ENCODE measurements at regions not wholly inside any gene's neighbourhood (a gene's known extent, or its start where the extent isn't known, plus 50 kb on each side); places are given as distances from the start of the nearest gene placed in this dataset.
"Not testable (repeated sequence)": the region's sequence is repeated elsewhere in the genome, so short reads cannot be mapped to it uniquely, and the experiment has no call there.

- H3K27ac Mint-ChIP-seq, H3K9me3 Mint-ChIP-seq, H3K27me3 Mint-ChIP-seq, H3K4me1 Mint-ChIP-seq, H3K4me3 Mint-ChIP-seq, CTCF ChIA-PET, H3K36me3 Mint-ChIP-seq, DNase-seq: not testable (repeated sequence)
Measured at GRCh38 chr1:120582135-120582534, 141.6 kb upstream of the NBPF26 start.

GRCh38 chr1:120586053-120586452 is 137.7 kb upstream of the NBPF26 start:
- H3K4me3 Mint-ChIP-seq, H3K27ac Mint-ChIP-seq, DNase-seq, CTCF ChIA-PET, H3K9me3 Mint-ChIP-seq, H3K4me1 Mint-ChIP-seq, H3K27me3 Mint-ChIP-seq, H3K36me3 Mint-ChIP-seq: not testable (repeated sequence)

GRCh38 chr1:120588811-120589210 is 134.9 kb upstream of the NBPF26 start:
- H3K9me3 Mint-ChIP-seq, DNase-seq, H3K36me3 Mint-ChIP-seq, H3K27ac Mint-ChIP-seq, H3K4me1 Mint-ChIP-seq, CTCF ChIA-PET, H3K27me3 Mint-ChIP-seq, H3K4me3 Mint-ChIP-seq: not testable (repeated sequence)

DNA sequence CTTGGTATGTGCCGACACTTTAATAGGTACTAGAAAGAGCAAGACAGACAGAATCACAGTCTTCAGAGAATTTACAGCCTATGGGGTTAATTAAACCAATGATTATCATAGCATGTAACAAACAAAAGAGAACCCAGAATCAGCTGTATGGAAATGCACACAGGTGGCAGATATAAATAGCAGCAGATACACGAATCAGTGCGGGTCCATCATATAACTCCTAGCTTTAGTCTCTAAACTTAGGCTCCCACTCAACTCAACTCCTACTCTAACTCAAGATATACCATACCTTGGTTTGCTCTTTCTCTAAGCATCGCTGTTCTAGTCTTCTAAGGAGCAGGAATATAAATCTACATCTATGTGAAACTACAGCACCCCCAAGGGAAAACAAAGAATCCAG is 132.0 kb upstream of the NBPF26 start:
- CTCF ChIA-PET, DNase-seq, H3K4me3 Mint-ChIP-seq, H3K27me3 Mint-ChIP-seq, H3K27ac Mint-ChIP-seq, H3K9me3 Mint-ChIP-seq, H3K36me3 Mint-ChIP-seq, H3K4me1 Mint-ChIP-seq: not testable (repeated sequence)

GRCh38 chr1:120592943-120593342 is 130.8 kb upstream of the NBPF26 start:
- H3K4me1 Mint-ChIP-seq, H3K4me3 Mint-ChIP-seq, H3K27ac Mint-ChIP-seq, H3K9me3 Mint-ChIP-seq, DNase-seq, H3K36me3 Mint-ChIP-seq, H3K27me3 Mint-ChIP-seq, CTCF ChIA-PET: not testable (repeated sequence)

- H3K4me3 Mint-ChIP-seq, DNase-seq, H3K36me3 Mint-ChIP-seq, H3K27ac Mint-ChIP-seq, H3K27me3 Mint-ChIP-seq, CTCF ChIA-PET, H3K9me3 Mint-ChIP-seq, H3K4me1 Mint-ChIP-seq: not testable (repeated sequence)
Measured at GRCh38 chr1:120593648-120594047, 130.1 kb upstream of the NBPF26 start.

DNA sequence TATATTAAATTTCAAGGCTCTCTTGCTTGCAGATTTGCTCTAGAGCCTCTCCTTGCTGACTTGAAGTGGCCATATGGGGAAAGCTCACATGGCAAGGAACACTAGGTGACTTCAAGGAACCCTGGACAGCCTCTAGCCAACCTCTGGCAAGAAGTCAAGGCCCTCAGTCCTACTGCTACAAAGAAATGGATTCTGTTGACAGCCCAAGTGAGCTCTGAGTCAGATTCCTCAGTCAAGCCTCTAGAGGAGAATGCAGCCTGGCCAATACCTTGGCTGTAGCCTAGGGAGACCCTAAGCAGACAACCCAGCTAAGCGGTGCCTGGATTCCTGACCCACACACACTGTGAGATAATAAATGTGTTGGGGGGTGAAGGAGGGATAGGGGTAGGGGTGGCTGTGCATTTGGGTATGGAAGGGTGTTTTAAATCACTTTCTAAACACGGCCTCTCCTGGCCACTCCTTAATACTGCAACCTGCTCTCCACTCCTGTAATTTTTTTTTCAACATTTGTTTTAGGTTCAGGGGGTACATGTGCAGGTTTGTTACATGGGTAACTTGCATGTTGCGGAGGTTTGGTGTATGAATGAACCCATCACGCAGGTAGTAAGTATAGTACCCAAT is 125.3 kb upstream of the NBPF26 start:
- H3K27me3 Mint-ChIP-seq, H3K9me3 Mint-ChIP-seq, DNase-seq, H3K36me3 Mint-ChIP-seq, H3K4me3 Mint-ChIP-seq, CTCF ChIA-PET, H3K27ac Mint-ChIP-seq, H3K4me1 Mint-ChIP-seq: not testable (repeated sequence)

- H3K4me3 Mint-ChIP-seq, DNase-seq, H3K36me3 Mint-ChIP-seq, H3K27me3 Mint-ChIP-seq, H3K9me3 Mint-ChIP-seq, H3K27ac Mint-ChIP-seq, H3K4me1 Mint-ChIP-seq, CTCF ChIA-PET: not testable (repeated sequence)
Measured at GRCh38 chr1:120599511-120599910, 124.2 kb upstream of the NBPF26 start.

- H3K27ac Mint-ChIP-seq, H3K4me3 Mint-ChIP-seq, H3K27me3 Mint-ChIP-seq, H3K9me3 Mint-ChIP-seq, CTCF ChIA-PET, DNase-seq, H3K36me3 Mint-ChIP-seq, H3K4me1 Mint-ChIP-seq: not testable (repeated sequence)
Measured at GRCh38 chr1:120600442-120601041, 123.2 kb upstream of the NBPF26 start.

- H3K27me3 Mint-ChIP-seq, H3K36me3 Mint-ChIP-seq, CTCF ChIA-PET, H3K4me3 Mint-ChIP-seq, H3K9me3 Mint-ChIP-seq, H3K27ac Mint-ChIP-seq, H3K4me1 Mint-ChIP-seq, DNase-seq: not testable (repeated sequence)
Measured at GRCh38 chr1:120607882-120608281, 115.9 kb upstream of the NBPF26 start.

DNA sequence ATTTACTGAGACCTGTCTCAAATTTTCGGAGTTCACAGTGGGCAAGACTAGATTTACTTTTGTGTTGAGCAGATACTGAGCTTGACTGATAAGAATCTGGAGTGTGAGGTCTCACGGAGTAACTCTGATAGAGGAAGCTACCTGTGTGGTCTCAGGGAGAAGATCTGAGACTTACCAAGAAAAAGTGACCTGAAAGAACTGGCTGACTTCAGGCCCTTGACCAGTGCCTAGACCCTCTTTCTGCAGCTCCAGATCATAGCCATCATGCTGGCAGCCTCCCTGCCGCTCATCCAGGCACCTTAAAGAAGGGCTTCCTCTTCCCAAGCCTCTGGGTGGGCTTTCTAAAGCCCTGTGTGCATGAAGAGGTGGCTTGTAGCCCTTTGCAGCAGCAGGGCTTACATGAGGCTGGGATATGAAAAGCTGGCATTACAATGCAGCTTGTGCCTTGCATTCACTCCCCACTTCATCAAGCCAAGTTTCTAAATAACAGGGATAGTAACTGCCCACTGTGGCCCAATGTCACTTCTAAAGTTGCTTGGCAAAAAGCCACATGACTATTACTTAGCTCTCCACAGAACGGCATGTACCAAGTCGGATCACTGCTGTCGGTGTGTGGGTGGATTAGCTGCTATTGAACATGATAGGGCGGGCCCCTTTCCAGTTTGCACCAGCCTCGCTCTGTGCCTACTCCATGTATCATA is 115.3 kb upstream of the NBPF26 start:
- H3K27ac Mint-ChIP-seq, H3K9me3 Mint-ChIP-seq, H3K4me3 Mint-ChIP-seq, H3K27me3 Mint-ChIP-seq, CTCF ChIA-PET, H3K4me1 Mint-ChIP-seq, H3K36me3 Mint-ChIP-seq, DNase-seq: not testable (repeated sequence)

DNA sequence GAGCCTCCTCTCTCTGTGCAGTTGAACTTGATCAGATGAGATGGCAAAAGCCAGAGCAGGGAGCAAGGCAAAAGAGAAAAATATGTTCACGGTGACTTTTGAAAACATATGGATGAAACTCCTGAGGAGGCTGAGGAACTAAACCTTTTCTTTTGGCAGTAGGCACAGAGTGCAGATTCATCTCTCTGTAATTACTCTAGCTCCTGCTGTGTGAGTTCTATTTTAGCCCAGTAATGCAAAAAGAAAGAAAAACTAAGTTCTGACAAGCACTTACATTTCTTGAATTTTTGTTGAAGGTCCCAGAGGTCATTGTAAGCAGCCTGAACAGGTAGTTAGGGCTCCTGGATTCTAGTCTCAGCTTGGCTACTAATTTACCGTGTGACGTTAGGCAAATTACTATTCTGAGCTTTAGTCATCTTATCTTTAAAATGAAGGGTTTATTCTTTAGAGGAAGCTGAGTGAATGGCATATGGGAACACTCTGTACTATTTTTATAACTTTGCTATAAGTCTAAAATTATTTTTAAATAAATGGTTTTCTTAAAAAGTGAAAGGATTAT is 114.7 kb upstream of the NBPF26 start:
- H3K27me3 Mint-ChIP-seq, H3K27ac Mint-ChIP-seq, H3K4me3 Mint-ChIP-seq, CTCF ChIA-PET, H3K9me3 Mint-ChIP-seq, DNase-seq, H3K36me3 Mint-ChIP-seq, H3K4me1 Mint-ChIP-seq: not testable (repeated sequence)

- H3K4me3 Mint-ChIP-seq, H3K27ac Mint-ChIP-seq, H3K27me3 Mint-ChIP-seq, H3K9me3 Mint-ChIP-seq, H3K4me1 Mint-ChIP-seq, DNase-seq, CTCF ChIA-PET, H3K36me3 Mint-ChIP-seq: not testable (repeated sequence)
Measured at GRCh38 chr1:120609834-120610233, 113.9 kb upstream of the NBPF26 start.

- CTCF ChIA-PET, H3K27me3 Mint-ChIP-seq, H3K4me3 Mint-ChIP-seq, DNase-seq, H3K27ac Mint-ChIP-seq, H3K36me3 Mint-ChIP-seq, H3K4me1 Mint-ChIP-seq, H3K9me3 Mint-ChIP-seq: not testable (repeated sequence)
Measured at GRCh38 chr1:120614931-120615639, 108.7 kb upstream of the NBPF26 start.

DNA sequence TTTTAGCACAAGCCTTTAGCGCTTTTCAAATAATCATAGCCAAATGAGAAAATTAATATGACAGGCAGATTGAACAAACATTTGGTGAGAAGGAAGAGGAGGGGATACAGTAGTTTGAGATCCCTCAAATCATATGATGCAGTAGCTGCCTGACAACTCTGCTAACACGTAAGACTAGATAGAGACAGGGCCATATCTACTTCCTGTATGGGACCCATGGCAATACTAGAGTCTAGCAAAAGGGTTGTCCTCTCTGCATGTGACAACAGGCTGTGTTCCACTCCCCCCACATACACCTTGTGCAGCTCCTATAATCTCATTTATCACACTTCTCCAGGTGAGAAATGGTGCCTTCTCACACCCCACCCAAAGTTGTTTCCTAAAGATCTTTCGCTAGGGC is 106.3 kb upstream of the NBPF26 start:
- not testable (repeated sequence) for H3K4me3 Mint-ChIP-seq

More for the DNA sequence above, 106.3 kb upstream of the NBPF26 start:
- H3K27ac Mint-ChIP-seq, H3K36me3 Mint-ChIP-seq, CTCF ChIA-PET, DNase-seq, H3K27me3 Mint-ChIP-seq, H3K4me1 Mint-ChIP-seq, H3K9me3 Mint-ChIP-seq: not testable (repeated sequence)

All from activated naive CD4-positive, alpha-beta T cell treated with anti-CD3 and anti-CD28 coated beads, Interleukin-2, amount 10 ng/mL, durations not matched to agents 7 days and 5 days (primary cell).